Skin of body (tissue), 1 donor: ENCODE measurements at regions not wholly inside any gene's neighbourhood (a gene's known extent, or its start where the extent isn't known, plus 50 kb on each side); places are given as distances from the start of the nearest gene placed in this dataset.

Source experiments
- DNase-seq: peaks from one replicate; lab custom pipeline; 2025; lab: John Stamatoyannopoulos, UW

DNA sequence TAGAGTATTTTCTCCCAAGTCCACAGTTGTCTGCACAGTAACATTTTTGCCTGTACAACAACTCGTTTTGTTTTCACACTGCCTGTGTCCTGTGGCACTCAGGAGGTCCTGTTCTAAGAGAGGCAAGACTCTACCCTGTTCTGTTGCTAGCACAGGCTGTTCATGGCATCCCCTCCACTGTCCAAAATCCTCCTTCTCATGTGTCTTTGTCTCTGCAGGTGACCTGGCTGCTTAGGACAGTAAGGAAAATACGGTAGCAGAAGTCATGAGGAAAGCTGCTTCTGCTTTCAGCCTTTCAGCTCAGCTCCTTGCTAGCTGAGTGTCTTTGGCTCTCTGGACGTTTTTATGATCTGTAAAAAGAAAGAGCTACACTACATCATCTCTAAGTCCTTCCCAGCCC, 205.9 kb downstream of the C1D start:
- DNase-seq: no peak

DNA sequence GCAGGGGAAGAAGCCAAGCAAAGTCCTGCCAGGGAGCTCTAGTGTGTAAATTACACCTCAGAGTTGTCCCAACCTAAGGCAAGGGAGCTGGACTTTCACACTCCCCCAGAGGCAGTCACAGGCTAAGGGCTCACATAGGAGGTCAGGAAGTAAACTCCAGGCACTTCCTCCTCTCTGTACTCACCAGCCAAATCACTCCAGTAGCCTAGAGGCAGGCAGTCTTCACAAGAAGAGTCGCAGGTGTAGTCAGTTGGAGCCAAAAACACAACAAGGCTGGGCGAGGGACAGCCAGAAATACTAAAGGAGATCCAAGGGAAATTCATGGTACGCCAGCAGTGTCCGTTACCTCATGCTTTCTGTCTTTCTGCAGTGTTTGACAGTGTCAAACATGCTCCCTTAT, 205.0 kb downstream of the C1D start:
- DNase-seq: no peak

DNA sequence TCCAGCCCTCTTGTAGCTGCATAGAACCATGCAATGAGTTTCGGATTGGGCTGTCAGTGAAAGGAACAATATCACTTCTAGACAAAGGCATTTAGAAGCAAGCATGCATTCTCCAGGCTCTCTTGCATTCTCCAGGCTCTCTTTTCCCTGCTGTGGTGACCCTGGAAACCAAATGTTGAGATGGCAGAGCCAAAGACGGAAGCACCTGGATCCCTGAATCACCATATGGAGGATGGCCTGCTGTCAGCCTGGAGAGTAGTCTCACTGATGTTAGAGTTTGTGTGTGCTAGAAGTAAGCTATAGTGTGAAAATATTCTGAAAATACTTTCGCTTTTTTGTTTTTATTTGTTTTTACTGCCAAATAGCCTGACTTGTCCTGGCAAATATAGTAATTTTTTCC, 203.9 kb downstream of the C1D start:
- no peak for DNase-seq

DNA sequence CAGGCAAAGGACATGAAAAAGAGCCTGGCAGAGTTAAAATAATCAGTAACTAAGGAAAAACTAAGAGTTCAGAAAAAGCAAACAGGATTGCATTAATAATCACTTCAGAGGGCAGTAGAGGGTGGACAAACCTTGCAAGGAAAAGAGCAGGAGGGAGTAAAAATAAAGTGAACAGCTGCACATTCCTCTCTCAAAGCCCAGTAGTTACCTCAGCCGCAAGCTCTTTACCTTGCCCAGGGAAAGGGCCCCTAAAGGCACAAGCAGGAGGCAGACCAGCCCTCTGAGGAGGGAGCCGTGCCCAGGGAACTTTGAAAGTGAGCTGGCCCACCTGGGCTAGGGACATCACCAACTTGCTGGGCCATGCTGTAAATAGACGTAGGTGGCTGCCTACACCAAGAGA, 196.9 kb downstream of the C1D start:
- no peak for DNase-seq

DNA sequence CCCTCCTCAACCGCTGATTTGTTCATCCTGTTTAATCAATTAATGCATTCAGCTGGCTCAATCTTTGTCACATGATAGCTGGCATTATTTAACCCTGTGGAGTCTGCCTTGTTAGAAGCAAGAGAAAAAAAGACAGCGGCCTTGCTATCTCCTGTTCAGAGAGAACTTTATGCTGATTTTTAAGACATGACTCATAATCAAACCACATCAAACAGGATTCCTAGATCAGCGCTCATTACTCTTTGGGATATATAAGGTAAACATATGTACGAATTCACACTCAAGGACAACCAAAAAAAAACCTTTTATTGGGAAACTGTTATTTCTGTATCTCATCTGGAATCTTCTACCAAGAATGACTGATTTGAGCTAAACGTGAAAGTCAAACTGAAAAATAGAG, 195.1 kb downstream of the C1D start:
- DNase-seq: no peak

DNA sequence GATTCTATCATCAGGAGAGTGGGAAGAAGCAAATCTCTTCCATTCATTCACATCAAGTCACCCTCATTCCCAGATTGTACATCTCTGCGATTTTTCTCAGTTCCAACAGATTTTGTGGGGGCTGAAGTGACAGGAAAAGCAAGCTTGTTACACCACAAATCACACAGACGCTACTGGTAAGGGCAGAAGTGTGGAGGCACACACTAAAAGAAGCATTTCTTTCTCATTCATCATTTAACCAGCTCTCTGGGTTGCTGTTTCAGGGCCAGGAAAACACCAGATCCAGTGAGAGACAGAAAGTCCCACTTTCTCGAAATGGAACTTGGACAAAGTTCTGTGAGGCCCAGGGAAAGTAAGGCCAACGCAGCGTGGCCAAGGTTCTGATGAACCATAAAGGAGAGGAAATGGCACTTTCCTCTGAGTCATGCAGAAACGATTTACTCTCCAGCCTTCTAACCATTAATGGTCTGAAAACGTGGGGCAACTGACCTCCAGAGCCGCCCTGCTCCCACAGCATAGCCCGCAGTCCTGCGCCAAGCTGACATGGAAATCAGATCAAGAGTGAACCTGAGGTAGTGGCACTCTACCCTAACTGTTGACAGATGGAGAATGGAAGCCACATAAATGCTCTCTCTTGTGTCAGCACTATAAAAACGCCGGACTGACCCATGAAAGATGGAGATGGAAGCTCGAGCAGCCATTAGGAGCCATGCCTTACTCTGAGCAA, 191.0 kb downstream of the C1D start:
- DNase-seq: no peak

DNA sequence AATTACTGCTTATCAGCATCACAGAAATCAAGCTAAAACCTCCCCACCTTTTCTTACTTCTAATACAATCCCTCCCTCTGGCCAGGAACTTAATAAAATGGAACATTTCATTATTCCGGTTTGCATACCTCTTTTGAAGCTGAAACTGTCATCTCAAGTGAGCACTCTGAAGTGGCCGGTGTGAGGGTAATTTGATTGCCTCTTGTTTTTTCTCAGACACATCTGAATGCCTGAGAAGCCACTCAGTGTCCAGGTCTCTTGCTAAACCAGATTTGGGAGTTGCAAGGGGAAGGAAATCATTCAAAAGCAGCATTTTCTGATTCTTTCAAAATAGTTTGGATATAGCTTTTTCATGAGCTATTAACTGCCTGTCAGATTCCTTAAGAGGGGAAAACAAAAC, 190.3 kb downstream of the C1D start:
- DNase-seq: no peak

DNA sequence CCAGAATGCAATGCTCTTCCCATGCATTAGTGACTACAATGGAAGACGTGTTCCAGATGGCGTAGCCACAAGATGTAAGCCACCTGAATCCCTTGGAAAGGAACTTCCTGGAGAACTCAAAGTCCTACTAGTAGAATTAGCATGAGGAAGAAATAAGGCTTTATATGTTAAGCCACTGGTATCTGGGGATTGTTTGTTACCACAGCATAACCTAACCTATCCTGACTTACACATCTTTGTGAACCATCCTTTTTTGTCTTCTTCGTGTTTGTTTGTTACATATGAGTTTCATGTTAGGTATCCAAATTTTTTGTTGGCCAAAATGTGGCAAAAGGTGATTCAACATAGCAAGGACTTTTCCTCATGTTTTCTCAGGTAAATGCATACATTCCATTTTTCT, 188.9 kb downstream of the C1D start:
- DNase-seq: no peak

DNA sequence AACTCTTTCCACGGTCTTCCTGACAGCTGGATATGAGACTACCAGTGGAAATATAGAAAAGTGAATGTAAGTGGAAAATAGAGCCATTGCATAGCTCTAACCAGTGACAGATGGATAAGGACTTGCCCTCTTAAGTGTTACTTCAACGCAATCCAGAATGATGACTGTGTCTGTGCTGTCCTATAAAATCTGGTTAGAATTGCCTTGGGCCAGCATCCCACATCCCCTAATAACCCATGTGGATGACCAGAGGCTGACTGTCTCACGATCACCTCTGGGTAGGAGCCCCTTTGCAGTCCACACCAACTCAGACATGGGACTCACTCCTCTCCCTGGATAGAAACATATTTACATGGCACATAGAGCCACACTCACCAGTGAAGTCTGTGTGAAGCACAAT, 186.6 kb downstream of the C1D start:
- no peak for DNase-seq

DNA sequence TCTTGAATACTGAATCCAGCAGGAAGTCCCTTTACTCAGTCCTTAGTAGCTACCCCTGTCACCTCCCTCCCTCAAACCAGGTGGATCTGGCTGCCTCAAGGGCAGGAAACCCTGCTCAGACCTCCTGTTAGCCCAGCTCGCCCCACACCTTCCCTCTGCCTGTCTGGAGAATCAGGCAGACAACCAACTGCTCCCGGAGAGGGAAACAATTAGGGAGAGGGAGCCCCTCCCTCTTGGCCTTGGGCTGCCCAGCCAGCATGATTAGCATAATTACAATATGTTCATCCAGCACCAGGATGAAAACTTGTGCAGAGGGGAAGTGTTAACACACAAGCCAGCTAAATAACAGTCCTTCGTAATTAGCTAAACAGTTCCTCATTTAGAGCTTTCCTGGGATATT, 185.5 kb downstream of the C1D start:
- no peak for DNase-seq

DNA sequence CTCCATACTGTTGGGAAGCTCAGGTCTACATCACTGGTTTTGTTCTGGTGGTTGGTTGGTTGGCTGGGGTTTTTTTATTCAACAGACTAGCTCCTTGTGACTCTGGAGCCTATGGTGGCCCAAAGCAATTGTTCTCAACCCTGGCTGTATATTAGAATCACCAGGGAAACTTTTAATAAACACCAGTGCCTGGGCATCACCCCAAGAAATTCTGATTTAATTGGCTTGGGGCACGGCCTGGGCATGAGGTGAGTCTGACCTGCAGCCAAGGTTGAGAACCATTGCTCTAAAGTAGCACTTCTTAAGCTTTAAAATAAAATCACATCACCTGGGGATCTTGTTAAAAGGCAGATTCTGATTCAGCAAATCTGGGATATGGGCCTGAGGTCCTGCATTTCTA, 184.1 kb downstream of the C1D start:
- DNase-seq: no peak

DNA sequence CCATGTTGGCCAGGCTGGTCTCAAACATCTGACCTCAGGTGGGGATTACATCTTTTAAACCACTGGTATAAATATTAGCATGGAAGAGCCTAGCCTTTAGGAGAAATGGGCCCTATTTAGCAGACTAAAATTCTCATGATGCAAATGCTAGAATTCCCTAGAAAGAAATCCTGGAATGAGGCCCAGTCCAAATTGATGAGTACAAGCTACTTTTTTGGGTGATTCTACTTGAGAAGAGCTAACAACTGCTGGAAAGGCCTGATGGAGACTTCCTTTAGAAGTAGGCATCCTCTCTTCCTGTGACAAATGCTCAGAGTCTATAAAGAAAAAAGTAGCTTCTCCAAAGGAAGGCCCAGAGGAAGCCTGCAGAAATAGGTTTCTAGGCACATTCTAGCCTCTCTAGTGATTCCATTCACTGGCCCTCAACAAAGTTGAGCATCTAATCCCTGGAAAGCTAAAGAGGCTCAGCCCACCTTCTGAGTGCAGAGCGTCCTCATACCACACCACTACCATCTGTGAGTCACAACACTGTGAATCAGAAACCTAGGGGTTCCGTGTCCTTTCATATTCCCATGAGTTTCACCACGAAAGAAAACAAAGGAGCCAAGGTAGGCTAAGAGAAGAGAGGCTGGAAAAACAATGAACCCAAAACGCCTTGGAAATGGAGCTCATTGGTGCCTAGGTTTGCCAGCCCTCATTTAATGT, 183.1 kb downstream of the C1D start:
- DNase-seq: no peak

DNA sequence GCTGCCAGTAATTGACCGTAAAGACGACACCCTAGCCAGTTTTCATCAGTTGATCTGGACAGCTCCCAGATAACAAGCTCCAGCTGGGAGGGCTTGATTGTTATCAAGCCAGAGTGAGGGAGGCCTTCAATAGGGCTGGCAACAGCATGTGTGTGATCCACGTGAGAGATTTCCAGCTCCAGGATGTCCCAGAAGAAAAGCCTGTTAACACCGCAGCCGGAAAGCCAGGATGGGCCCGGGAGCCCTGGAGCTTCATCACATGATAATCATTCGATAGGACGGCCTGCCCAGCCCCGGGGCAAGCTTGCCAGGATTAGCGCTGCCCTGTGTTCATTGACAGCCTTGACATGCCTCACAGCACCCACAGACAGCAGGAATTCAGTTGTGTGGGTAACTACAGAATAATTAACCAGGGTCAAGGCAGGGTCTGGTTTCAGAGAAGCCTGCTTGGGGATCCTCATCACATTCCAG, 182.5 kb downstream of the C1D start:
- no peak for DNase-seq

DNA sequence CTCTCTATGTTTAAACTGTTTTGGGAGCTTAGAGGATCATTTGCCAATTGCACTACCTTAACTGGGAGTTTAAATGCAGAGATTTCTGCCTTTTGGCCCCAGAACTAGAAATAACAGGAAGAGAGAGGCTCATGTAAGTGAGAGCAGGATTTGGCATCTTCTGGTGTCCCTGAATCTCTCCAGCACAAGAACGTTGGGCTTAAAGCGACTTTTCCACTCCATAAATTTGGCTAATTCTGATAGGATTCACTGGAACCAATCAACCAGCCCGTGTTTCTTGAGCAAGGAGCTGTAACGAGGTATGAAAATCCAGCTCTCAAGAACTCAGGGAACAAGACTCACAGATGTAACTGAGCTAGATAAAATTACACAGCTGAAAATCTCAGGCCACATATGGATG, 181.0 kb downstream of the C1D start:
- DNase-seq: peak; percentile 4

DNA sequence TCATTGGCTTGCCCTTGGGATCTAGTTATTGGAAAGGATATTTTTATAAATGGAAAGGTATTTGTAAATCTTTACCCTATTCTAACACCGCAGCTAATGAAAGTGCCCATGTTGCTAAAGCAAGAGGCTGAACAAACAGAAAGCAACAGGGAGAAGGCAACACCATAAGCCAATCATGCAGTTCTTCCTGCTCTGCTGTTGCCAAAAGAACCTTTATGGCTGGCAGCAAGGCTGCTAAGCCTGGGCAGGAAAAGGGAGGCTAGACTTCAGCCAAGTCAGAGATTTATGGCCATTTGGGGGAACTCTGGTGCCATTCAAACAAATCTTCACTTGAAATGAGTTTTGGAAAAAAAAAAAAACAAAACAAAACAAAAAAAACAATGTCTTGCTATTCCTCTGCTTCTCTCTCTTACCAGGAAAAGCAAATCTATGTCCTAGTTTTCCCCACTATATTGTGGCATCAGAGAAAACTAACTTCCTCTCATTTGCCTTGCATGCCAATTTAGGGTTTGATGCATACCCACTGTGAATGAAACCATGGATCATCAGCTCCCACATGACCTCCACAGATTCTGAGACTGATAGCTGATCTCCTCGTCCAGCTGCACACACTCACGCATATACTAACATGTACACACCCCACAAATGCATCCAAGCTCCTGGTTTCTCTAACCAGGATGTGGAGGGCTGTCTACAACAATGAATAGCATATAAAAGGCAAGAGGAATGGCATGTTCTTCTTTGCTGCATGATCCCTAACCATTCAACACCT, 179.3 kb downstream of the C1D start:
- DNase-seq: no peak

DNA sequence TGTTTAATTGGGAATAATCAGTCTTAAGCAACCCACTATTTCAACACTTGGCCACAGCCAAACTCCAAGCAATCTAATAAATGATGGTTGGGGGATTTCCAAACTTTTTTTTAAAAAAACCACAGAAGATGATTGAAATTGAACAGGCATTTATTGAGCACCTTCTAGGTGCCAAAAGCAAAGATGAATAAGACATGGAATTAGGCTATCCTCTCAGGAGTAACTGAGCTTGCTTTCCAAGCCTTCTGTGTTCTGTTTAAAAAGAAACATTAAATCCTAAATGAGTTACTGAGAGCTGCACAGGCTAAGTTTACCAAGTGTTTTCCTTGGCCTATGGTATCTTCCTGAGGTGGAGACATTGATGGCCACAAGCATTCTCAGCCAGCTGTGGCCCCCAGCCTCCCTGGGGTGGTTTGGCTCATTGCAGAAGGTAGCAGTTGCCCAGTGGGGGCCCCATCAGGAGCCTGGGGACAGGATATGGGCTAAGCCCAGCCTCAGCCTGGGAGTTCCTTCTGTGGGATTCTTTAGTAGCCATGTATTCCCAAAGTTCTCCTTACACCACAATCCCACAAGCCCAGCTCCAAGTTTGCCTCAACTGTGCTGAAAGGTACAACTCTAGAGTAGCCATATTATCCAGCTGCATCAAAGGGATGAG, 174.3 kb downstream of the C1D start:
- no peak for DNase-seq

DNA sequence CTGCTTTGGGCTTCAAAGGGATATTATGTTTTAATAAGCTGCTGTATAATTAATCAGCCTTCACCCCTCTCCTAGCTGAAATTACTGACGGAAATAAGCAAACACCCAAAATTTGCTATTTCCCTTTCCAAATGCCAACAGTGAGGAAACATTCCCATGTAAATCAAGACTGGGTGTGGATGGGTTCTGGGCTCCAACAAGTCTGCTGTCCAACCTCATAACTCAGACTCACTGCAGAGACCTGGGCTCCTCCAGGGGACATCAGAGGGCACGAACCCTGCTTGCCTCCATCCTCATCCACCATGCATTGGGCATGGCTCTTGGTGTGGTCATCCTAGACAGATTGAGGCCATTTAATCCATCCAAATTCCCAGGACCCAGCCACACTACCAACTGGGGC, 173.7 kb downstream of the C1D start:
- no peak for DNase-seq

DNA sequence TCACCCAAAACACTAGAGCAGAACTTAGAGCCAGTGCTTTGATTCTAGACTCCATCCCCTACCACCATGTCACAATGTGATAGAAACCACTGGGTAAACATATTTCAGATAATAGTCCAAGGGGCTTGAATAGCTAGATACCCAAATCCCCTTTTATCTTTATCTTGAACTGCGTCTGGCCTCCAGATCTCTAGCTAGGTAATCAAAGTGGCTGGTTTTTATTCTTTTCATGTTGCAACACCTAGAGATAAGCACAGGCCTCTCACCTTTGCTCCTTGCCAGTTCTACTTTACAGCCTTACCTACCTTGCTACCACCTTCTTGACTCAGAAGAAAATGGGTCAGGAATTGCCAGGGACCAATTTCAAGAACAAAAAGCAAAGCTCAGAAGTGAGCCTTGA, 171.2 kb downstream of the C1D start:
- no peak for DNase-seq

DNA sequence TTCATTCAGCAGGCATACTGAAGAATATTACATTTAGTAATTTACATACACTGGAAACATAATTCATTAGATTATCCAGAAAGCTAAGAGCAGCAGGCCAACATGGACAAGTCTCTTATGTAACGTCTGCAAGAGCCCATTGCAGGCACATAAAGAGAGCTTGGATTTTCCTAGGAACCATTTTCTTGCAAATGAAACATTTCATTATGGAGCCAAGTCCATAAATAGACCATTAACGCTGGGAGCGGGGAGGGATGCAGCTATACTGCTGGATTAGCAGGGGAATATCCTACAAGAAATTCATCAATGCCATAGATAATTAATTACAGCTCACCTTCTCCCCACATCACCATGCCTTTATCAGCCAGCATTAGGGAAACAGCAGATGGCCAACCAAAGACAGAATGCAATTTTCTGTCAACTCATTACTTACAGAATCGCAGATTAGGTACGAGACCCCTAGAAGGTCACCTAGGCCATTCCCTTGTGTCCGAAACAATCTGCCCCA, 170.4 kb downstream of the C1D start:
- DNase-seq: no peak

DNA sequence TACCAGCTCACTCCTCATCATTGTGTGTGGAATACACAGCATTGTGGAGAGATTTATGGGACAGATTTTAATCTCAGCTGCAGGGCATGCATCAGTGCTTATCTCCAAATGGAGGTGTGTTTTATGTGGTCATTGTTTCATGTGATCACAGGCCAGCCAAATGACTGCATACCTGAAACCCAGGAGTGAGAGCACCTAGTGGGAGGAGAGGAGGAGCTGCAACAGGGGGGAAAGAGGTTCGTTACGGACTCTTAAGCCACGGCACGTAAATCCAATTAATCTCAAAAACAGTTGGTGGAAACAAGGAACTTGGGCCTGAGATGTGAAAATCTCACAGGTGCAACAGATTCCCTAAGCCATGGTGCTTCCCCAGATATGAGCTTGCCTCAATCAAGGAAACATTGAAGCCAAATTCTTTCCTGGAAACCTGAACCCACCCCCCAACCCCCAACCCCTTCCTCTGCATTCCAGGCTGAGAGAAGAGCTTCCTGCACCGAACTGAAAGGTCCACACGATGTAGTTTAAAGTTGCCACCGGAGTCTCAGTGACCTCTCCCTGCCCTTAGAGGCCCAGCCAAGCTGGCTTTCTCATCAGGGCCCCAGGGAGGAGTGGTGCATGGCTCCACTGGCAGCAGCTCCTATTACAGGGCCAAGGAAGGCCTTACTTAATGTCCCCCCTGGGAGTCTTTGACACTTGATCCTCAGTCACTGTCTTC, 167.4 kb downstream of the C1D start:
- no peak for DNase-seq

DNA sequence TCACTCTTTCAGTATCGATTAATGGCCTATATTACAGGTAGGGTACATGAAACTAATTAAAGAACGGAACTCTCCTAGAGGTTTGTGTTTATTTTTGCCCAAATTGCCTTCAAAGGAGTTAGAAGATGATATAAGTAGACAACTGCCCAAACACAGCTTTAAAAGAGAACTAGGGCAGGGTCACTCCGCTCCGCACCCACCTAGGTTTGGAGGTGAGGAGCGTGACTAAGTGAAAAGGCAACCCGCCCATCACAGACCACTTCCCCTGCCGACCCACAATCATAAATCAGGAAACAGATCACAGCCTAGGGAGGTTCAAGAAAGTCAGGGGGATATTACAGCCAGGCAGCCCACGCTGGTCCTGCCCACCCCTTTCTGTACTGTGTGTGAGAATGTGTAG, 166.7 kb downstream of the C1D start:
- no peak for DNase-seq
